Adrenal gland (tissue), 9 donors: ENCODE measurements at regions not wholly inside any gene's neighbourhood (a gene's known extent, or its start where the extent isn't known, plus 50 kb on each side); places are given as distances from the start of the nearest gene placed in this dataset.

Source experiments
- DNase-seq, 7 donors: peaks; one replicate each; pipeline ENCODE4 v3.0.0-alpha.2; 2019 to 2020
- H3K27ac ChIP-seq, 5 donors: fragments of 200-600 bp; sonication (generic) in 4 of 5; 1 replicate in 3 of 5; 2 replicates in 2 of 5; pipeline versions ENCODE4 v1.5.1 to v1.8.0; 2016 to 2020; ENCODE audit warnings: mild to moderate bottlenecking in 1 of 5
- H3K27me3 ChIP-seq: fragments of 200-600 bp; 2 replicates; pipeline ENCODE4 v1.8.0; 2021
- H3K36me3 ChIP-seq, 2 donors: fragments of 200-600 bp; replicated peaks in 1 of 2; 1 replicate in 1 of 2; 2 replicates in 1 of 2; pipeline versions ENCODE4 v1.5.1 to v1.8.0; 2018 to 2022
- H3K4me1 ChIP-seq, 2 donors: fragments of 200-600 bp; replicated peaks in 1 of 2; 1 replicate in 1 of 2; 2 replicates in 1 of 2; pipeline versions ENCODE4 v1.5.1 to v1.8.0; 2018 to 2021
- H3K4me3 ChIP-seq, 4 donors: fragments of 200-600 bp; sonication (generic) in 3 of 4; one replicate each; pipeline ENCODE4 v1.5.1; 2016 to 2018
- H3K9me3 ChIP-seq, 3 donors: fragments of 200-600 bp; sonication (generic) in 1 of 3; replicated peaks in 1 of 3; 1 replicate in 2 of 3; 2 replicates in 1 of 3; pipeline versions ENCODE4 v1.5.1 to v1.8.0; 2016 to 2021
- CTCF ChIP-seq, 6 experiments: fragments of 450-650 bp in 4 of 6; fragments of 200-600 bp in 2 of 6; sonication (generic) in 1 of 6; IDR thresholded peaks; 1 replicate in 5 of 6; 2 replicates in 1 of 6; pipeline versions ENCODE4 v1.5.1 to v1.8.0; 2016 to 2021; ENCODE audit warnings: antibody characterized with exemption in 6 of 6, mild to moderate bottlenecking in 2 of 6, moderate library complexity in 1 of 6
- POLR2A ChIP-seq, 2 donors: fragments of 450-650 bp; IDR thresholded peaks; one replicate each; pipeline ENCODE4 v1.6.1; 2017; ENCODE audit warnings: antibody characterized with exemption in 2 of 2, mild to moderate bottlenecking in 2 of 2, moderate library complexity in 1 of 2
- WGBS, 4 donors: extraction: QIAGEN DNeasy Blood & Tissue Kit in 2 of 4; methylation state at CpG; one replicate each; pipeline versions ENCODE4 v1.1.5 to v1.1.7; 2013 to 2017; 5-methylcytosine and 5-hydroxymethylcytosine counted together
- intact Hi-C, 2 donors: fragments of 100-400 bp; cut with DNase I; formaldehyde crosslinking; loops; one replicate each; pipeline versions ENCODE4 v1.14.1 to v1.15.0; 2022 to 2023
- donor health status: healthy with polysubstance abuse.
- donor health status: Bipolar disorder and iron deficiency.
- donor health status: DM: yes; HTN: yes; CAD: no.
- donor health status: DM: no; HTN: no; CAD: no.
- donor health status: DM: no; HTN: no; CAD: no.

DNA sequence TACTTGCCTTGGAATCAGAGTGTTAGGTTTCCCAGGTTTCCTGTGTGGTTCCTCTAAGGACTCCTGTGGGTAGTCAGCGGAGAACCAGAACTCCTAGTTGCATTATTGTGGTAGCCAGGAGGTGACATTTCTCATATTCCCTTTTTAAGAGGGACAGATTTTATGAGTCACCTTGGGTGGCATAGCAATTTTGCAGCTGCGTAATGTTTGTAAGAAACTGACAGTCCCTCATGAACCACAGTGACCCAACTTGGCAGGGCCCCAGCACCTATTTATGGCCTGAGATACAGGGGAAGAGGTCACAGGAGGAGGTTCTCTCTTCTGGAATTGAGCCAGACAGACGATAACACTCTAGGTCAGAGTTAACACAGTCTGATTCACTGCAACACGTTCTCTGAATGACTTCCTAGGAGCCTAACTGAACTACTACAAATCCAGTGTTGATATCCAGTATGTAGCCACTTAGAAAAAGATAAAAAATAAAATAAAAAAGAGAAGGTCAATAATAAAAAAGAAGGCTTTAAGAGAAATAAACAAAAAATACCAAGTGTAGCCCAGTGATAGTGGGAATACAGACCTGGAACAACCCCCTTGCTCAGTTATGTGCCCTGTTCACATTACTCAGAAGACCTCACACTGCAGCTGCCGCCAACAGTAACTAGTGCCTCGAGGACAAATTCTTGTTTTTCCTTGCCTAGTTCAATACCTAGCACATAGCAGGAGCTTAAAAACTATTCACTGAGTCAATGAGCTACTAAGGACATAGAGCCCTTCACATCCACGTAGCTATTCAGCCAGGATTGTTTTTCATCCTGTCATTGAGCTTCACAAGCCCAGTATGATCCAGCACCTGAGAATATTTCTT is 50.7 kb upstream of the VLDLR start:
- no peaks in the 10 kb centered on the region for H3K9me3 ChIP-seq
- no peak for TF ChIP-seq POLR2A (IDR thresholded peaks at IDR 0.05)
- peak in 2 of 6 experiments; percentile 4 to 17 for TF ChIP-seq CTCF (IDR thresholded peaks at IDR 0.05)
- H3K4me3 ChIP-seq, result no peak overlapping the region
- DNase-seq, result peak; percentile 94 to 99 (median 99)
- peaks cover 6 to 27% of the 10 kb centered on the region in 2 donors for H3K4me1 ChIP-seq
- WGBS, 4 donors, result 14 to 17% (median 15%) methylated on average over 7 of the region's 7 CpGs
- peak overlapping the region in 3 of 5 donors; percentile 11 to 61 (median 58) for H3K27ac ChIP-seq
- intact Hi-C loops, result no loop called here
- no peaks in the 10 kb centered on the region for H3K27me3 ChIP-seq
- no peaks in the 10 kb centered on the region for H3K36me3 ChIP-seq
